Neuronal stem cell (in vitro differentiated cells): ENCODE measurements at regions not wholly inside any gene's neighbourhood (a gene's known extent, or its start where the extent isn't known, plus 50 kb on each side); places are given as distances from the start of the nearest gene placed in this dataset.

Experiments
- DNase-seq: peaks from one replicate; pipeline ENCODE4 v3.0.0-alpha.2; 2013; ENCODE audit warnings: low spot score
- H2AFZ ChIP-seq: one replicate; pipeline ENCODE4 v1.6.1; 2013; ENCODE audit warnings: mild to moderate bottlenecking, low read length, inconsistent platforms
- H2AK5ac ChIP-seq: 2 replicates; pipeline ENCODE4 v1.6.1; 2013; ENCODE audit warnings: low read depth, mild to moderate bottlenecking, inconsistent platforms, low read length, moderate library complexity, mixed read lengths
- H2BK120ac ChIP-seq: 2 replicates; pipeline ENCODE4 v1.6.1; 2013; ENCODE audit warnings: low read depth, mild to moderate bottlenecking, inconsistent platforms, low read length, moderate library complexity, mixed read lengths
- H2BK12ac ChIP-seq: one replicate; pipeline ENCODE4 v1.6.1; 2013; ENCODE audit warnings: low read length, inconsistent platforms
- H2BK15ac ChIP-seq: 2 replicates; pipeline ENCODE4 v1.6.1; 2013; ENCODE audit warnings: mild to moderate bottlenecking, low read length, inconsistent platforms, mixed read lengths
- H2BK5ac ChIP-seq: one replicate; pipeline ENCODE4 v1.6.1; 2013; ENCODE audit warnings: inconsistent platforms, mild to moderate bottlenecking, low read length, moderate library complexity
- H3K14ac ChIP-seq: one replicate; pipeline ENCODE4 v1.6.1; 2013; ENCODE audit warnings: low read length, inconsistent platforms
- H3K18ac ChIP-seq: 2 replicates; pipeline ENCODE4 v1.6.1; 2013; ENCODE audit warnings: low read length, inconsistent platforms
- H3K23ac ChIP-seq: 2 replicates; pipeline ENCODE4 v1.6.1; 2013; ENCODE audit warnings: low read depth, mild to moderate bottlenecking, mixed read lengths, low read length, inconsistent platforms; ENCODE audit not compliant: poor library complexity
- H3K27ac ChIP-seq: replicated peaks from 3 replicates; pipeline ENCODE4 v1.5.1; 2013; ENCODE audit warnings: low read length, inconsistent platforms
- H3K27me3 ChIP-seq, 3 experiments: 2 replicates each; pipeline ENCODE4 v1.6.1; 2013; ENCODE audit warnings: low read length in 3 of 3, mild to moderate bottlenecking in 2 of 3, inconsistent platforms in 1 of 3, low read depth in 1 of 3, mixed read lengths in 1 of 3, moderate library complexity in 1 of 3; ENCODE audit not compliant: control insufficient read depth in 3 of 3, insufficient read depth in 3 of 3
- H3K36me3 ChIP-seq, 2 donors: replicated peaks in 1 of 2; 2 replicates each; pipeline ENCODE4 v1.6.1; 2013; ENCODE audit warnings: low read length in 2 of 2; ENCODE audit not compliant: control insufficient read depth in 2 of 2, insufficient read depth in 2 of 2
- H3K4ac ChIP-seq: 2 replicates; pipeline ENCODE4 v1.6.1; 2013; ENCODE audit warnings: inconsistent platforms, mild to moderate bottlenecking, low read length, moderate library complexity
- H3K4me1 ChIP-seq, 2 donors: 1 replicate in 1 of 2; 2 replicates in 1 of 2; pipeline ENCODE4 v1.6.1; 2013; ENCODE audit warnings: low read length in 2 of 2, low read depth in 1 of 2; ENCODE audit not compliant: control insufficient read depth in 2 of 2, insufficient read depth in 1 of 2
- H3K4me2 ChIP-seq: one replicate; pipeline ENCODE4 v1.6.1; 2013; ENCODE audit warnings: mild to moderate bottlenecking, low read length, inconsistent platforms; ENCODE audit not compliant: insufficient read depth, poor library complexity, severe bottlenecking
- H3K4me3 ChIP-seq, 2 donors: 2 replicates each; pipeline ENCODE4 v1.5.1; 2013; ENCODE audit warnings: low read length in 2 of 2, mild to moderate bottlenecking in 2 of 2, inconsistent platforms in 1 of 2, moderate library complexity in 1 of 2
- H3K79me1 ChIP-seq: one replicate; pipeline ENCODE4 v1.6.1; 2013; ENCODE audit warnings: low read depth, mild to moderate bottlenecking, inconsistent platforms, low read length, moderate library complexity
- H3K9ac ChIP-seq: one replicate; pipeline ENCODE4 v1.6.1; 2013; ENCODE audit warnings: mild to moderate bottlenecking, low read depth, low read length, inconsistent platforms; ENCODE audit not compliant: poor library complexity
- H3K9me3 ChIP-seq, 2 donors: replicated peaks in 1 of 2; 2 replicates each; pipeline versions ENCODE3 to v1.6.1; 2013; ENCODE audit warnings: low read length in 2 of 2, mild to moderate bottlenecking in 2 of 2, inconsistent platforms in 1 of 2, low read depth in 1 of 2, mixed read lengths in 1 of 2, moderate library complexity in 1 of 2; ENCODE audit not compliant: control insufficient read depth in 2 of 2, insufficient read depth in 1 of 2
- H4K8ac ChIP-seq: one replicate; pipeline ENCODE4 v1.6.1; 2013; ENCODE audit warnings: low read depth, mild to moderate bottlenecking, inconsistent platforms, low read length, moderate library complexity
- H4K91ac ChIP-seq: one replicate; pipeline ENCODE4 v1.6.1; 2013; ENCODE audit warnings: low read length, low read depth, mild to moderate bottlenecking, inconsistent platforms; ENCODE audit not compliant: poor library complexity
- WGBS, 2 donors: extraction: QIAGEN DNeasy Blood & Tissue Kit; methylation state at CpG; one replicate each; pipeline ENCODE4 v1.1.7; 2013; ENCODE audit warnings: missing lambda C conversion rate in 2 of 2, mixed read lengths in 1 of 2; ENCODE audit not compliant: insufficient read length in 2 of 2, insufficient replicate concordance in 1 of 2; ENCODE audit errors: extremely low coverage in 2 of 2; 5-methylcytosine and 5-hydroxymethylcytosine counted together

DNA sequence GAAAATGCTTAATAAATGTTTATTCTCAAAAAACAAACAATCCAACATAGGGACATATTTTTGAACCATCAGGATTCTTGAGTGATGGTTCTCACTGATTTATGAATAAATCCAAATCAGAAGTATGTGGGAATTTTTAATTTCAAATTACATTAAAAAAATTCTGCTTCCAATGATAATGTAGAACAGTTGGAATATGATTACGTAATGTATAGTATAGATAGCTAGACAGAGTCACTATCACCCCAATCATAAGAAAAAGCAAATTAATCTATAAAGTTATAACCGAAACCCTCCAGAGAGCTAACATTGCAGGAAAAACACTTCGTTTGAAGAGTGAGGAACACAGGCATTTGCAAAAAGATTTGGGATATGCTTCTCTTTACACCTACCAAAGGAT lies 1600.6 kb upstream of the B3GALT2 start:
- Histone ChIP-seq H3K27ac (no peak overlapping the region), H3K23ac (no peak overlapping the region), H2BK12ac (no peak overlapping the region), H3K36me3 (no peaks in the 10 kb centered on the region), H2BK15ac (no peak overlapping the region), H3K27me3 (no peaks in the 10 kb centered on the region), H2AFZ (no peak overlapping the region), H3K4me1 (no peaks in the 10 kb centered on the region), H3K79me1 (no peaks in the 10 kb centered on the region), H3K4me2 (no peak overlapping the region), H3K14ac (no peak overlapping the region), H3K4me3 (no peak overlapping the region), H3K9ac (no peak overlapping the region), H3K9me3 (no peaks in the 10 kb centered on the region), H2BK120ac (no peak overlapping the region), H3K4ac (no peak overlapping the region), H2BK5ac (no peak overlapping the region), H3K18ac (no peak overlapping the region), H4K91ac (no peak overlapping the region), H4K8ac (no peak overlapping the region), H2AK5ac (no peak overlapping the region)
- DNase-seq = no peak
- no CpG with 5 or more reads among the region's 3 CpGs for WGBS, 2 donors

DNA sequence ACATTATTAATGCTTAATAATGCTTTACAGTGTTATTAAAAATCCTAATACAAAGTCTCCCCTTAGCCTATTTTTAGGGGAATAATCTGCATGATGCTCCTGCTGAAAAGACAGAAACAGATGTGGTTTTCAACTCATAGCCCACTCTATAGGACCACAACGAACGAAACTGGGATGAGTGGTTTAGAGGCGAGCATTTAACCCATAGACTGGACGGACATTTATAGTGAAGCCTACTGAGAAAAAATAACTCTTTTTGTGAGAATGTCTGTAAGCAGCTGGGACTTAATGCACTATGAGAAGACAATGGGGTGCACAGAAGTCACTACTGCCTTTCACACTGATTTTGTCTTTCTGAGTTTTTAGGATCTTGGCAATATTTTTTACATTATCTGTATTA lies 1599.6 kb upstream of the B3GALT2 start:
- H3K36me3 ChIP-seq = no peaks in the 10 kb centered on the region
- H3K4me3 ChIP-seq = no peak overlapping the region
- no peak overlapping the region for H3K4me2 ChIP-seq
- H4K8ac ChIP-seq = no peak overlapping the region
- H3K18ac ChIP-seq = no peak overlapping the region
- H2AFZ ChIP-seq = no peak overlapping the region
- no peaks in the 10 kb centered on the region for H3K27me3 ChIP-seq
- H3K14ac ChIP-seq = no peak overlapping the region
- no peak overlapping the region for H4K91ac ChIP-seq
- H3K27ac ChIP-seq = no peak overlapping the region
- no peak for DNase-seq
- H3K23ac ChIP-seq = no peak overlapping the region
- no peak overlapping the region for H3K4ac ChIP-seq
- H3K9me3 ChIP-seq = no peaks in the 10 kb centered on the region
- no peak overlapping the region for H3K9ac ChIP-seq
- H3K4me1 ChIP-seq = no peaks in the 10 kb centered on the region
- H2BK120ac ChIP-seq = no peak overlapping the region
- WGBS, 2 donors = no CpG with 5 or more reads among the region's 4 CpGs
- no peak overlapping the region for H2BK15ac ChIP-seq
- H3K79me1 ChIP-seq = no peaks in the 10 kb centered on the region
- H2AK5ac ChIP-seq = no peak overlapping the region
- no peak overlapping the region for H2BK5ac ChIP-seq
- H2BK12ac ChIP-seq = no peak overlapping the region

DNA sequence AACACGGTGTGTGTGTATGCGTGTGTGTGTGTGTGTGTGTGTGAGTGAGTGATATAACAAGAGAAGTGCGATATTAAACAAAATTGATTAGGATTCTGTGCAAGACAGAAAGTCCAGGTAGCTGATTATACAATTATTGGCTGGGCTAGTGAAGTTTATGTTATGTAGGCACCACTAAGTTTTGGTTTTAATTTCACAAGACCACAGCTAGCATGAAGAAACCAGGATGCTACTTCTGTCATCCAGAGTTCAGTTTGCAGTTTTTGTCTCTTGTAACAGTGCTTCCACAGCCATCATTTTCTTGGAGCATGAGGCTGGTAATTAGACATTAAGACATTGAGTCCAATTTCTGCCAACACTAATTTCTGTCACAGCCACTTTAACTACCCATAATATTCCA lies 1590.2 kb upstream of the B3GALT2 start:
- Histone ChIP-seq H3K4me3 (no peak overlapping the region), H3K27ac (no peak overlapping the region), H4K8ac (no peak overlapping the region), H3K9me3 (no peaks in the 10 kb centered on the region), H3K36me3 (no peaks in the 10 kb centered on the region), H3K79me1 (no peaks in the 10 kb centered on the region), H2BK5ac (no peak overlapping the region), H3K4me2 (no peak overlapping the region), H3K14ac (no peak overlapping the region), H4K91ac (no peak overlapping the region), H3K4me1 (no peaks in the 10 kb centered on the region), H3K18ac (no peak overlapping the region), H2BK12ac (no peak overlapping the region), H3K23ac (no peak overlapping the region), H2BK15ac (no peak overlapping the region), H3K27me3 (no peaks in the 10 kb centered on the region), H2AK5ac (no peak overlapping the region), H2BK120ac (no peak overlapping the region), H2AFZ (no peak overlapping the region), H3K4ac (no peak overlapping the region), H3K9ac (no peak overlapping the region)
- WGBS, 2 donors = no CpG with 5 or more reads among the region's 3 CpGs
- DNase-seq = no peak

DNA sequence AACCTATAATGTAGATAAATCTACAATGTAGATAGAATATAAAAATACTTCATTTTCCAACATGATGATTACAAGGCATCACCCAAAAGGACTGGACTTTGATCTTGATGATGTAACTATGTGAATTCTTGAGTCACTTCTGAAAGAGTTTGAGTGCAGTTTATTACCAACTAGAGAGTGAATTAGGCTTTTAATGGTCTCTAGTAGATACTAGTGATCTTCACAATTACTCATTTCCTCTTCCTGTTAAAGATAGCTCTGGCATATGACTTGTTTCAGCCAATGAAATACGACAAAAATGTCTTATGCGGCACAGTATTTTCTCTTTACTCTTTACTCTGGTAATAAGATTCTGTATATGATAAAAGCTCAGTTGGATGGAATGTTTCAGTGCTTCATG lies 1588.1 kb upstream of the B3GALT2 start:
- no peak overlapping the region for H4K91ac ChIP-seq
- H3K9ac ChIP-seq = no peak overlapping the region
- H3K4me3 ChIP-seq = no peak overlapping the region
- H2BK120ac ChIP-seq = no peak overlapping the region
- no peak overlapping the region for H3K14ac ChIP-seq
- no peak overlapping the region for H3K27ac ChIP-seq
- H2BK15ac ChIP-seq = no peak overlapping the region
- no peak overlapping the region for H3K18ac ChIP-seq
- no peak overlapping the region for H2AFZ ChIP-seq
- H4K8ac ChIP-seq = no peak overlapping the region
- H3K23ac ChIP-seq = no peak overlapping the region
- no CpG with 5 or more reads among the region's 2 CpGs for WGBS, 2 donors
- no peaks in the 10 kb centered on the region for H3K79me1 ChIP-seq
- no peak overlapping the region for H2BK12ac ChIP-seq
- H3K9me3 ChIP-seq = no peaks in the 10 kb centered on the region
- H2AK5ac ChIP-seq = no peak overlapping the region
- no peaks in the 10 kb centered on the region for H3K27me3 ChIP-seq
- H3K4me1 ChIP-seq = no peaks in the 10 kb centered on the region
- H2BK5ac ChIP-seq = no peak overlapping the region
- H3K4ac ChIP-seq = no peak overlapping the region
- no peaks in the 10 kb centered on the region for H3K36me3 ChIP-seq
- DNase-seq = no peak
- no peak overlapping the region for H3K4me2 ChIP-seq
